HG02759 (cell line): ENCODE measurements at regions not wholly inside any gene's neighbourhood (a gene's known extent, or its start where the extent isn't known, plus 50 kb on each side); places are given as distances from the start of the nearest gene placed in this dataset.
"Not testable (repeated sequence)": the region's sequence is repeated elsewhere in the genome, so short reads cannot be mapped to it uniquely, and the experiment has no call there.

ENCODE experiments used
- ATAC-seq: cut with Tn5 transposase; IDR thresholded peaks from one replicate; pipeline ENCODE4 v1.9.1; 2021; ENCODE audit warnings: mild to moderate bottlenecking, moderate library complexity; ENCODE audit not compliant: unreplicated experiment

DNA sequence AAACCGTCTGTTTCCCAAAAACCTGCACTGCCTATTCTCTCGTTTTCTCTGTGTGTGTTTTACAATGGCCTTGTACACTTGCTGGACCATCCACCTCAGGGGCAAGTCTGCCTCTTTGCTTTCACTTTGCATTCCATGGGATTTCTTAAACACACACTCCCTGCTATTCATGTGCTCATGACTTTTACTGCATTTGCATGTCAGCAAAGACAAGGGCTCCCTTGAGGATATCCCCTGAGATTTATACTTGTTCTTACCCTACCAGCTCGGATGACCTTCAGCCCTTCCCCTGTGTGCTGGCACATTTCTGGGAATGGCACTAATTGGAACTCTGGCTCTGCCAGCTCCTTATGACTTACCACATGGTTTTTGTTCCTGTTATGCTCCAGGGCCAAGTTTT, 386.9 kb downstream of the AMY1C start:
- no peak for ATAC-seq

- no peak for ATAC-seq
Measured at GRCh38 chr1:104156738-104157137, 407.0 kb downstream of the AMY1C start.

DNA sequence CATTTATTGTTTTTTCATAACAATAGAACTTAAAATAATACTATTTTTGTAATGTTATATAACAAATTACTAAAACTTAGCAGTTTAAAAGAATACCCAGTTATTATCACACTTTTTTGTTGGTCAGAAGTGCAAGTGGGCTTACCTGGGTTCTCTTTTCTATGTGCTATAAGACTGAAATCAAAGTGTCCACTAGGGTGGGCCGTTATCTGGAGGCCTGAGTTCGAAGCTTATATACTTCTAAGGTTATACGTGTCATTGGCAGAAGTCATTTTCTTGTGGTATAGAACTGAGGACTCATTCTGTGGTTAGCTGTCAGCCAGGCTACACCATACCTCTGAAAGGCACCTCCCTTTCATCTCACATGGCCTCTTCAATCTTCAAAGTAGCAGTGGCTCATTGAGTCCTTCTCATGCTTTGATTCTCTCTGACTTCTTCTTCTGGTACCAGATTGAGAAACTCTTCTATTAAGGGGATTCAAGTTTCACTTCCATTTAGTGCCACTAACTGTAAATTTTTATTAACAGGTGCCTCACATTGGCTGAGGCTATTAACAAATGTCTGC, 414.3 kb downstream of the AMY1C start:
- ATAC-seq, result no peak

DNA sequence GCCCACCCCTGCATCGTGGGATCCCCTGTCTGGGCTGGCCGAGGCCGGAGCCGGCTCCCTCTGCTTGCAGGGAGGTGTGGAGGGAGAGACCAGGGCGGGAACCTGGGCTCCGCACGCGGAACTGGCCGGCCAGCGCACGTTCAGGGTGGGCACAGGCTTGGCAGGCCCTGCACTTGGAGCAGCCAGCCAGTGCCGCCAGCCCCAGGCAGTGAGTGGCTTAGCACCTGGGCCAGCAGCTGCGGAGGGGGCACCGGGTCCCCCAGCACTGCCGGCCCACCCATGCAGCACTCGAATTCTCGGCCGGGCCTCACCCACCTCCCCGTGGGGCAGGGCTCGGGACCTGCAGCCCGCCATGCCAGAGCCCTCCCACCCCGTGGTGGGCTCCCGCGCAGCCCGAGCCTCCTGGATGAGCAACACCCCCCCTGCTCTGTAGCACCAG, 422.6 kb downstream of the AMY1C start:
- ATAC-seq, result no peak

DNA sequence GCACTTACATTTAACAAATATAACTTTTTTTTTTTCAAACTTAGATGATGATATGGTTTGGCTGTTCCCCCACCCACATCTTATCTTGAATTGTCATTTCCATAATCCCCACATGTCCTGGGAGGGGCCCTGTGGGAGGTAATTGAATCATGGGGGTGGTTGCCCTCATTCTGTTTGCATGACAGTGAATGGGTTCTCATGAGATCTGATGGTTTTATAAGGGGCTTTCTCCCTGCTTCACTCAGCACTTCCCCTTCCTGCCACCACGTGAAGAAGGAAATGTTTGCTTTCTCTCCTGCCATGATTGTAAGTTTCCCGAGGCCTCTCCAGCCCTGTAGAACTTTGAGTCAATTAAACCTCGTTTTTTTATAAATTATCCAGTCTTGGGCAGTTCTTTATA, 432.6 kb downstream of the AMY1C start:
- no peak for ATAC-seq

DNA sequence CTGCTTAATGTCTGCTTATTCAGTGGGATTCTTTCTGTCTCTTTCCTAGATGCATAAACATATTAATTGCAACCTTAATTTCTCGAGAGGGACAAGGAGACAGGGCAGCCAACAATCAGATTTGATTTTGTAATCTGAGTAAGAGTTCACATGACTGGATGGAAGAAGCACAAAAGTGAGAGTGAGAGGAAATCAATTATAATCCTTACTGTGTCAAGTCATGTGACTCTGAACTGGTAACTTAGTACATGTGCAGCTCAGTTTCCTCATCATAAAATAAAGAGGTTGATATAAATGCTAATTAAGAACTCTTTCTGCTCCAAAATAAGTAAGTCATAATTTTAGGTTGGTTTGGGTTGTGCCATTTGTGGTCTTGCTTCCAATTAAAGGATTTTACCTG, 439.5 kb downstream of the AMY1C start:
- no peak for ATAC-seq

- ATAC-seq, result no peak
Measured at GRCh38 chr1:104190821-104191220, 441.1 kb downstream of the AMY1C start.

DNA sequence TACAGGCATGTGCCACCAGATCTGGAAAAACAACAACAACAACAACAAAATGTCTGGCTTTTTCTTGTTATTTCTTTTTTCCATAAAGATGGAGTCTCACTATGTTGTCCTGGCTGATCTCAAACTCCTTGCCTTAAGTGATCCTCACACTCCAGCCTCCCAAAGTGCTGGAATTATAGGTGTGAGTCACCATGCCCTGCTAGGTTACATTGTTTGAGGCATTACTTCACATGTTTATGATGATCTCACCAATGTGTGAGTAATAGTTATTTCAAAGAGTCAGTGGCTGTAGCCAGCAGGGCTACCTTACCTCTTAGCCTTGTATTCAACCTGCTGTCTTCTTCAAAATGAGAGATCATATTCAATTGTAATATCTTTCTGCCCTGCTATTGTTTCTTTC, 445.7 kb downstream of the AMY1C start:
- ATAC-seq, result no peak

- no peak for ATAC-seq
Measured at GRCh38 chr1:104196136-104196535, 446.4 kb downstream of the AMY1C start.

- no peak for ATAC-seq
Measured at GRCh38 chr1:104197516-104197915, 447.8 kb downstream of the AMY1C start.

DNA sequence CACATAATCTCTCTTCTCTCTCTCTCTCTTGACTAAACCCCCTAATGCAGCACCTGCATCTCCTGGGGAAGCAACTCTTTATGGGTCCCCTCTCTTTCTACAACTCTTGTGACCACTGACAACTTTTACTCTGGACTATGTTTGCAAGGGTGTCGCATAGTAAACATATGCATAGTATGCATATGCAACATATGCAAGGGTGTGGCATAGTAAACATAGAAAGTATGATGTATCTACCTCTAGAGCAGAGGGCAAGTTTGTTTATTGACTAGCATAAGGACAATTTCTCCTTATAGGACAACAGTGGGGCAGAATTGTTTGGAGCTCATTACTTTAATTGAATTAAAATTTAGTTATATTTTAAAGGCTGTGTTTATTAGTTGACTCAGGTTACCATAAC, 462.5 kb downstream of the AMY1C start:
- no peak for ATAC-seq

DNA sequence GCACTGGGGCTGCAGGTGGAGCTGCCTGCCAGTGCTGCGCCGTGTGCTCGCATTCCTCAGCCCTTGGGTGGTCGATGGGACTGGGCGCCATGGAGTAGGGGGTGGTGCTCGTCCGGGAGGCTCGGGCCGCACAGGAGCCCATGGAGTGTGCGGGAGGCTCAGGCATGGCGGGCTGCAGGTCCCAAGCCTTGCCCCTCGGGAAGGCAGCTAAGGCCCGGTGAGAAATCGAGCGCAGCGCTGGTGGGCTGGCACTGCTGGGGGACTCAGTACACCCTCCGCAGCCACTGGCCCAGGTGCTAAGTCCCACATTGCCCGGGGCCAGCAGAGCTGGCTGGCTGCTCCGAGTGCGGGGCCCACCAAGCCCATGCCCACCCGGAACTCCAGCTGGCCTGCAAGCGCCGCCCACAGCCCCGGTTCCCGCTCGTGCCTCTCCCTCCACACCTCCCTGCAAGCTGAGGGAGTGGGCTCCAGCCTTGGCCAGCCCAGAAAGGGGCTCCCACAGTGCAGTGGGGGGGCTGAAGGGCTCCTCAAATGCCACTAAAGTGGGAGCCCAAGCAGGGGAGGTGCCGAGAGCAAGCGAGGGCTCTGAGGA, 467.8 kb downstream of the AMY1C start:
- ATAC-seq, result not testable (repeated sequence)

GRCh38 chr1:104229860-104230259, 480.2 kb downstream of the AMY1C start:
- no peak for ATAC-seq

DNA sequence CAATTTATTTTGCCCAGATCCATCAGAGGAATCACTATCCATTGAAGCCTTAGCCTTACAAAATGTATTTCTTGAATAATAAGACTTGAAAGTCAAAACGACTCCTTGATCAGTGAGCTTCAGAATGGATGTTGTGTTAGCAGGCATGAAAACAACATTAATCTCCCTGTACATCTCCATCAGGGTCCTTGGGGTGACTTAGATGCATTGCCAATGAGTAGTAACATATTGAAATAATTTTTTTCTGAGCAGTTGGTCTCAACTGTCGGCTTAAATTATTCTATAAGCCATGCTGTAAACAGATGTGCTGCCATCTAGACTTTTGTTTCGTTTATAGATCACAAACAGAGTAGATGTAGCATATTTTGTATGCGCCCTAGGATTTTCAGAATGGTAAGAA, 482.0 kb downstream of the AMY1C start:
- no peak for ATAC-seq

DNA sequence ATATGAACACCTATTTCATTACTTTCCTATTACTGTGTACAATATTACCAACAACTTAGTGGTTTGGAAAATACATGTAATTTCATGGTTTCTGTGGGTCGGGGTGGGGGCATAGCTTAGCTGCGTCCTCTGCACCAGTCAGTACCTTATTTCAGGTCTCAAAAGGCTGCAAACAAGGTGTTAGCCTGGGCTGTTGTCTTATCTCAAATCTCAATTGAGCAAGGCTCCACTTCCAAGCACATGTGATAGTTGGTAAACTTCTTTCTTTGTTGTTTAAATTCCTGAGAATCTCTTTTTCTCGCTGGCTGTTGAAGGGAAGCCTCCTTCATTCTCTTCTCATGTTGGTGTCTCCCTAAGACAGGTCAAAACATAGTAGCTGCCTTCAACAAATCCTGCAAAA, 485.4 kb downstream of the AMY1C start:
- no peak for ATAC-seq

GRCh38 chr1:104238991-104239390, 489.3 kb downstream of the AMY1C start:
- ATAC-seq, result no peak

- ATAC-seq, result no peak
Measured at GRCh38 chr1:104248385-104248784, 498.7 kb downstream of the AMY1C start.

- no peak for ATAC-seq
Measured at GRCh38 chr1:104259481-104259880, 509.8 kb downstream of the AMY1C start.

- not testable (repeated sequence) for ATAC-seq
Measured at GRCh38 chr1:104263110-104263509, 513.4 kb downstream of the AMY1C start.

DNA sequence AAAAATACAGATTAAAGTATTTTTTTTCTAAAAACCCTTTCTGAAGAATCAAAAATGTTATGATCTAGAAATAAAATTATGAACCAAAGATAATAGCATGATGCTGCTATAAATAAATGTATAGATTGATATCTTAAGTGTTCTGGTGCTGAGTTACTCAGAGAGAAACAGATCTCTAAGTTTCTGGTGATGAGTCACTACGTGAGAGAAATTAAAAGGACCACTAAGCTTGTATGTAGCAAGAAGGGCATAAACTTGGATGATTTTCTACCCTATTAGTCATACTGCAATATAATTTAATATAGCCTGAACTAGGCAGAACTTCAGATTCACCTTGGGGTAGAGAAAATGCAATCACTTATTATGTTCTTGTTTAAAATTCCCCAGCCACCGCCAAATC, 514.8 kb downstream of the AMY1C start:
- ATAC-seq, result no peak

DNA sequence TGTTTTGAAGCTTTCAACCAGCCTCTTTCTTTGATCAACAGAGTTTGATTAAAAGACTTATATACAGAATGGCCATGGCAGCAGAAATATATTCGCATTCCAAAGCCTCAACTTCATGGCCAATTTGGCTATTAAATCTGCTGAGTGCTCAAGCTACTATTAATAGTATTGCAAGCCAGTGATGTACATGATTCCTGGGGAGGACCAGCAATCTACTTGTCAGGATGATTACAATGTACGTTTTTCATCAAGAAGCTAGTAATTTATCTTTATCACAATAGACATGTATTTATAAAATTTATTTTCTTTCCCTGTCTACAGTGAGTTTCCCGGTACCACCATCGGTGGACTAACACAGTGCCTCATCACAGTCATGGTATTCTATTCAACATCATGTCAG, 515.5 kb downstream of the AMY1C start:
- ATAC-seq, result no peak

- peak; percentile 63 for ATAC-seq
Measured at GRCh38 chr1:104266612-104267011, 516.9 kb downstream of the AMY1C start.

DNA sequence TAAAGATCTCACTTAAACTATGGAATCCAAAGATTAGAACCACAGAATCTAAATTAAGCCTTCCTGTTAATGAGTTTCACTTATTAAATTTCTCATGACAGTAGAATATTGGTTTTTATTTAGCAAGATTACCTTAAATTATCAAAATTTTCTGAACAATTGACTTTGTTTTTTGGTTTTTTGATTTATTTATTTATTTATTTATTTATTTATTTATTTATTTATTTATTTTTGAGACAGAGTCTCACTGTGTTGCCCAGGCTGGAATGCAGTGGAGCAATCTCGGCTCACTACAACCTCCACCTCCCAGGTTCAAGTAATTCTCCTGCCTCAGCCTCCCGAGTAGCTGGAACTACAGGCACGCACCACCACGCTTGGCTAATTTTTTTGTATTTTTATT, 538.6 kb downstream of the AMY1C start:
- ATAC-seq, result not testable (repeated sequence)
